ENCODE measurements at regions not wholly inside any gene's neighbourhood (a gene's known extent, or its start where the extent isn't known, plus 50 kb on each side); places are given as distances from the start of the nearest gene placed in this dataset.

- TF ChIP-seq, protein P1, sequence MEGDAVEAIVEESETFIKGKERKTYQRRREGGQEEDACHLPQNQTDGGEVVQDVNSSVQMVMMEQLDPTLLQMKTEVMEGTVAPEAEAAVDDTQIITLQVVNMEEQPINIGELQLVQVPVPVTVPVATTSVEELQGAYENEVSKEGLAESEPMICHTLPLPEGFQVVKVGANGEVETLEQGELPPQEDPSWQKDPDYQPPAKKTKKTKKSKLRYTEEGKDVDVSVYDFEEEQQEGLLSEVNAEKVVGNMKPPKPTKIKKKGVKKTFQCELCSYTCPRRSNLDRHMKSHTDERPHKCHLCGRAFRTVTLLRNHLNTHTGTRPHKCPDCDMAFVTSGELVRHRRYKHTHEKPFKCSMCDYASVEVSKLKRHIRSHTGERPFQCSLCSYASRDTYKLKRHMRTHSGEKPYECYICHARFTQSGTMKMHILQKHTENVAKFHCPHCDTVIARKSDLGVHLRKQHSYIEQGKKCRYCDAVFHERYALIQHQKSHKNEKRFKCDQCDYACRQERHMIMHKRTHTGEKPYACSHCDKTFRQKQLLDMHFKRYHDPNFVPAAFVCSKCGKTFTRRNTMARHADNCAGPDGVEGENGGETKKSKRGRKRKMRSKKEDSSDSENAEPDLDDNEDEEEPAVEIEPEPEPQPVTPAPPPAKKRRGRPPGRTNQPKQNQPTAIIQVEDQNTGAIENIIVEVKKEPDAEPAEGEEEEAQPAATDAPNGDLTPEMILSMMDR (IDR thresholded peaks at IDR 0.05; ENCODE audit: borderline replicate concordance, extremely low read depth, low read length, poor library complexity, severe bottlenecking): no peak
- no peak for TF ChIP-seq EZH2 (IDR thresholded peaks at IDR 0.05; ENCODE audit: borderline replicate concordance, low read depth, low read length, severe bottlenecking)
Observed at GRCh38 chr2:5791371-5791770, 99.2 kb downstream of the SOX11 start.
